ENCODE measurements at regions not wholly inside any gene's neighbourhood (a gene's known extent, or its start where the extent isn't known, plus 50 kb on each side); places are given as distances from the start of the nearest gene placed in this dataset.
"Not testable (repeated sequence)": the region's sequence is repeated elsewhere in the genome, so short reads cannot be mapped to it uniquely, and the experiment has no call there.

- no peak overlapping the region for H3K27ac ChIP-seq (ENCODE audit: low read depth, low read length)
- no peaks in the 10 kb centered on the region for H3K9me3 ChIP-seq (ENCODE audit: low read length)
- no peaks in the 10 kb centered on the region for H3K27me3 ChIP-seq (ENCODE audit: insufficient read depth, low read length, poor library complexity, severe bottlenecking)
- H3K27me3 Mint-ChIP-seq: peaks cover 5 to 23% of the 10 kb centered on the region in 2 donors
- ChIA-PET CTCF (no interaction called here), POLR2A (no interaction called here)
- H3K4me1 Mint-ChIP-seq: peaks cover 6 to 45% (median 12%) of the 10 kb centered on the region in 3 donors
- H3K36me3 ChIP-seq (ENCODE audit: insufficient read depth, low read length): no peaks in the 10 kb centered on the region
- H3K27ac Mint-ChIP-seq: peak overlapping the region in 1 of 8 donors; percentile 50
- H3K9me3 Mint-ChIP-seq: peaks cover 4 to 10% (median 8%) of the 10 kb centered on the region in 5 donors
- peaks cover 0 to 7% (median under 1%) of the 10 kb centered on the region in 3 donors for H3K36me3 Mint-ChIP-seq
- no peaks in the 10 kb centered on the region for H3K4me1 ChIP-seq (ENCODE audit: insufficient read depth, low read length)
- H3K4me3 Mint-ChIP-seq: peak overlapping the region in 2 of 7 donors; percentile 12 to 21
- DNase-seq: no peak
- H3K4me3 ChIP-seq (ENCODE audit: low read length): no peak overlapping the region
Measured at GRCh38 chr2:134039912-134040581, 213.8 kb upstream of the MGAT5 start.

GRCh38 chr2:134040626-134041172, 213.2 kb upstream of the MGAT5 start:
- Mint-ChIP-seq H3K27me3 (peaks cover 9 to 27% of the 10 kb centered on the region in 2 donors), H3K9me3 (peaks cover 4 to 10% (median 9%) of the 10 kb centered on the region in 5 donors)

GRCh38 chr2:134041877-134042276, 212.0 kb upstream of the MGAT5 start:
- H3K27ac Mint-ChIP-seq: no peak overlapping the region
- Histone ChIP-seq H3K27ac (ENCODE audit: low read depth, low read length) (no peak overlapping the region), H3K4me1 (ENCODE audit: insufficient read depth, low read length) (no peaks in the 10 kb centered on the region), H3K4me3 (ENCODE audit: low read length) (no peak overlapping the region), H3K36me3 (ENCODE audit: insufficient read depth, low read length) (no peaks in the 10 kb centered on the region), H3K9me3 (ENCODE audit: low read length) (no peaks in the 10 kb centered on the region), H3K27me3 (ENCODE audit: insufficient read depth, low read length, poor library complexity, severe bottlenecking) (no peaks in the 10 kb centered on the region)
- H3K36me3 Mint-ChIP-seq: peaks cover 0 to 7% (median 0%) of the 10 kb centered on the region in 3 donors
- peaks cover 9 to 19% of the 10 kb centered on the region in 2 donors for H3K27me3 Mint-ChIP-seq
- ChIA-PET POLR2A (no interaction called here), CTCF (no interaction called here)
- no peak for DNase-seq
- H3K9me3 Mint-ChIP-seq: peaks cover 4 to 12% (median 10%) of the 10 kb centered on the region in 5 donors
- no peak overlapping the region for H3K4me3 Mint-ChIP-seq
- peaks cover 6 to 45% (median 12%) of the 10 kb centered on the region in 3 donors for H3K4me1 Mint-ChIP-seq

More at GRCh38 chr2:134040626-134041172, 213.2 kb upstream of the MGAT5 start:
- DNase-seq; H3K27me3 ChIP-seq (ENCODE audit: insufficient read depth, low read length, poor library complexity, severe bottlenecking); H3K4me3 ChIP-seq (ENCODE audit: low read length); H3K36me3 Mint-ChIP-seq; H3K36me3 ChIP-seq (ENCODE audit: insufficient read depth, low read length); H3K27ac ChIP-seq (ENCODE audit: low read depth, low read length); H3K9me3 ChIP-seq (ENCODE audit: low read length); POLR2A ChIA-PET; H3K4me1 ChIP-seq (ENCODE audit: insufficient read depth, low read length); CTCF ChIA-PET: not testable (repeated sequence)
- H3K4me1 Mint-ChIP-seq: peaks cover 6 to 45% (median 12%) of the 10 kb centered on the region in 3 donors
- peak overlapping the region in 1 of 8 donors; percentile 14 for H3K27ac Mint-ChIP-seq
- peak overlapping the region in 1 of 7 donors; percentile 21 for H3K4me3 Mint-ChIP-seq

GRCh38 chr2:134043028-134043427, 210.8 kb upstream of the MGAT5 start:
- POLR2A ChIA-PET; H3K27ac Mint-ChIP-seq; H3K9me3 ChIP-seq (ENCODE audit: low read length); H3K36me3 ChIP-seq (ENCODE audit: insufficient read depth, low read length); H3K4me3 ChIP-seq (ENCODE audit: low read length); DNase-seq; H3K27me3 ChIP-seq (ENCODE audit: insufficient read depth, low read length, poor library complexity, severe bottlenecking); H3K4me1 ChIP-seq (ENCODE audit: insufficient read depth, low read length); CTCF ChIA-PET; H3K27ac ChIP-seq (ENCODE audit: low read depth, low read length); H3K36me3 Mint-ChIP-seq: not testable (repeated sequence)
- Mint-ChIP-seq H3K9me3 (peaks cover 4 to 15% (median 11%) of the 10 kb centered on the region in 5 donors), H3K4me1 (peaks cover 6 to 45% (median 12%) of the 10 kb centered on the region in 3 donors), H3K27me3 (peaks cover 9 to 19% of the 10 kb centered on the region in 2 donors), H3K4me3 (peak overlapping the region in 1 of 7 donors; percentile 20)

GRCh38 chr2:134052173-134052572, 201.7 kb upstream of the MGAT5 start:
- peaks cover 0 to 5% (median 3%) of the 10 kb centered on the region in 5 donors for H3K9me3 Mint-ChIP-seq
- H3K4me1 Mint-ChIP-seq: peaks cover 0 to 8% (median 0%) of the 10 kb centered on the region in 3 donors
- H3K4me3 ChIP-seq (ENCODE audit: low read length): no peak overlapping the region
- no peaks in the 10 kb centered on the region for H3K36me3 ChIP-seq (ENCODE audit: insufficient read depth, low read length)
- H3K27ac Mint-ChIP-seq: no peak overlapping the region
- no peak overlapping the region for H3K4me3 Mint-ChIP-seq
- no peaks in the 10 kb centered on the region for H3K9me3 ChIP-seq (ENCODE audit: low read length)
- H3K4me1 ChIP-seq (ENCODE audit: insufficient read depth, low read length): no peaks in the 10 kb centered on the region
- POLR2A ChIA-PET: no interaction called here
- H3K36me3 Mint-ChIP-seq: no peaks in the 10 kb centered on the region
- no peak overlapping the region for H3K27ac ChIP-seq (ENCODE audit: low read depth, low read length)
- no peak for DNase-seq
- H3K27me3 ChIP-seq (ENCODE audit: insufficient read depth, low read length, poor library complexity, severe bottlenecking): no peaks in the 10 kb centered on the region
- H3K27me3 Mint-ChIP-seq: peaks cover 4 to 7% of the 10 kb centered on the region in 2 donors
- CTCF ChIA-PET: no interaction called here

GRCh38 chr2:134056173-134056572, 197.7 kb upstream of the MGAT5 start:
- Histone ChIP-seq H3K27ac (ENCODE audit: low read depth, low read length) (no peak overlapping the region), H3K36me3 (ENCODE audit: insufficient read depth, low read length) (no peaks in the 10 kb centered on the region), H3K9me3 (ENCODE audit: low read length) (no peaks in the 10 kb centered on the region), H3K4me3 (ENCODE audit: low read length) (no peak overlapping the region), H3K4me1 (ENCODE audit: insufficient read depth, low read length) (no peaks in the 10 kb centered on the region), H3K27me3 (ENCODE audit: insufficient read depth, low read length, poor library complexity, severe bottlenecking) (no peaks in the 10 kb centered on the region)
- H3K4me3 Mint-ChIP-seq: no peak overlapping the region
- no peak for DNase-seq
- peaks cover 0 to 3% (median 2%) of the 10 kb centered on the region in 5 donors for H3K9me3 Mint-ChIP-seq
- H3K4me1 Mint-ChIP-seq: peaks cover 5 to 19% (median 10%) of the 10 kb centered on the region in 3 donors
- no peak overlapping the region for H3K27ac Mint-ChIP-seq
- POLR2A ChIA-PET: no interaction called here
- peaks cover 4 to 7% of the 10 kb centered on the region in 2 donors for H3K27me3 Mint-ChIP-seq
- H3K36me3 Mint-ChIP-seq: no peaks in the 10 kb centered on the region
- CTCF ChIA-PET: no interaction called here

- Mint-ChIP-seq H3K4me1 (peaks cover 10 to 26% (median 16%) of the 10 kb centered on the region in 3 donors), H3K27ac (peak overlapping the region in 4 of 8 donors; percentile 39 to 56 (median 45)), H3K4me3 (peak overlapping the region in 6 of 7 donors; percentile 2 to 79 (median 50)), H3K9me3 (peaks cover 0 to 24% (median 19%) of the 10 kb centered on the region in 5 donors), H3K27me3 (peaks cover 11 to 14% of the 10 kb centered on the region in 2 donors)
- H3K4me3 ChIP-seq (ENCODE audit: low read length); CTCF ChIA-PET; POLR2A ChIA-PET; H3K27me3 ChIP-seq (ENCODE audit: insufficient read depth, low read length, poor library complexity, severe bottlenecking); H3K27ac ChIP-seq (ENCODE audit: low read depth, low read length); H3K9me3 ChIP-seq (ENCODE audit: low read length); H3K36me3 ChIP-seq (ENCODE audit: insufficient read depth, low read length); H3K4me1 ChIP-seq (ENCODE audit: insufficient read depth, low read length); H3K36me3 Mint-ChIP-seq: not testable (repeated sequence)
- DNase-seq: peak in 2 of 5 donors; percentile 5 to 32
Measured at GRCh38 chr2:134061066-134061465, 192.8 kb upstream of the MGAT5 start.

- CTCF ChIA-PET; H3K4me3 Mint-ChIP-seq; H3K27ac ChIP-seq (ENCODE audit: low read depth, low read length); H3K9me3 ChIP-seq (ENCODE audit: low read length); H3K36me3 ChIP-seq (ENCODE audit: insufficient read depth, low read length); H3K4me3 ChIP-seq (ENCODE audit: low read length); H3K27ac Mint-ChIP-seq; H3K36me3 Mint-ChIP-seq; H3K27me3 ChIP-seq (ENCODE audit: insufficient read depth, low read length, poor library complexity, severe bottlenecking); H3K4me1 ChIP-seq (ENCODE audit: insufficient read depth, low read length); DNase-seq; POLR2A ChIA-PET: not testable (repeated sequence)
- H3K27me3 Mint-ChIP-seq: peaks cover 11 to 14% of the 10 kb centered on the region in 2 donors
- H3K4me1 Mint-ChIP-seq: peaks cover 10 to 17% (median 16%) of the 10 kb centered on the region in 3 donors
- peaks cover 2 to 27% (median 19%) of the 10 kb centered on the region in 5 donors for H3K9me3 Mint-ChIP-seq
Measured at GRCh38 chr2:134062235-134062634, 191.6 kb upstream of the MGAT5 start.
